AG04449 (cell line): ENCODE measurements at regions not wholly inside any gene's neighbourhood (a gene's known extent, or its start where the extent isn't known, plus 50 kb on each side); places are given as distances from the start of the nearest gene placed in this dataset.

Experiments used
- CTCF ChIA-PET: fragments of 350-600 bp; formaldehyde crosslinking; extraction: SDS; loops from one replicate; lab custom pipeline; 2021; ENCODE audit warnings: antibody characterized with exemption; lab: Yijun Ruan, JAX
- POLR2A ChIA-PET: fragments of 400-600, 350-600 bp; formaldehyde crosslinking; extraction: SDS; loops from one replicate; lab custom pipeline; 2020; ENCODE audit warnings: antibody characterized with exemption, inconsistent platforms; lab: Yijun Ruan, JAX
- DNase-seq: peaks from one replicate; pipeline ENCODE4 v3.0.0-alpha.2; 2010; ENCODE audit warnings: low read depth, low spot score
- H3K4me3 ChIP-seq: 2 replicates; pipeline ENCODE4 v1.5.1; 2011; ENCODE audit warnings: low read depth, mild to moderate bottlenecking, control low read depth, low read length
- TF ChIP-seq, protein P1 (sequence below): IDR thresholded peaks from one replicate; pipeline ENCODE4 v1.5.1; 2011; ENCODE audit warnings: mild to moderate bottlenecking, moderate library complexity, low read length, control low read depth, inconsistent platforms; ENCODE audit not compliant: insufficient read depth; ENCODE audit errors: missing control alignments

DNA sequence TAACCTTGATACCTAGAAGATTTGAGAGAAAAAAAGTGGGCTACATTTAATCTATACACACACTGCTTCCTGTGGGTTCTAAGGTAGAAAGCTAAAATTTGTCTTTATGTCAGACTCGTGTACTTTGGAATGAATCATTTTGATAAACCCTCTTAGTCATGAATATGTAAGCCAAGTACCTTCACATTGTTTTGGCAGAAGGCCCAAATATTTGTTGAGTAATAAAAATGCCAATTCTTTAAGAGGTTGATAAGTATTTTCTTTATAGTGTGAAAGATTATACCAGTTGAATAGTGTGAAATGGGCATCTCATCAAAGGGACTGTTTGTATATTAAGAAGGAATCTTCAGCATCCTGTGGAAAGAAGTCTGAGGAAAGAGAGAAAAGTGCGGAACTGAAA is 1464.7 kb upstream of the ZEB2 start:
- CTCF ChIA-PET: no interaction called here
- TF ChIP-seq, protein P1, sequence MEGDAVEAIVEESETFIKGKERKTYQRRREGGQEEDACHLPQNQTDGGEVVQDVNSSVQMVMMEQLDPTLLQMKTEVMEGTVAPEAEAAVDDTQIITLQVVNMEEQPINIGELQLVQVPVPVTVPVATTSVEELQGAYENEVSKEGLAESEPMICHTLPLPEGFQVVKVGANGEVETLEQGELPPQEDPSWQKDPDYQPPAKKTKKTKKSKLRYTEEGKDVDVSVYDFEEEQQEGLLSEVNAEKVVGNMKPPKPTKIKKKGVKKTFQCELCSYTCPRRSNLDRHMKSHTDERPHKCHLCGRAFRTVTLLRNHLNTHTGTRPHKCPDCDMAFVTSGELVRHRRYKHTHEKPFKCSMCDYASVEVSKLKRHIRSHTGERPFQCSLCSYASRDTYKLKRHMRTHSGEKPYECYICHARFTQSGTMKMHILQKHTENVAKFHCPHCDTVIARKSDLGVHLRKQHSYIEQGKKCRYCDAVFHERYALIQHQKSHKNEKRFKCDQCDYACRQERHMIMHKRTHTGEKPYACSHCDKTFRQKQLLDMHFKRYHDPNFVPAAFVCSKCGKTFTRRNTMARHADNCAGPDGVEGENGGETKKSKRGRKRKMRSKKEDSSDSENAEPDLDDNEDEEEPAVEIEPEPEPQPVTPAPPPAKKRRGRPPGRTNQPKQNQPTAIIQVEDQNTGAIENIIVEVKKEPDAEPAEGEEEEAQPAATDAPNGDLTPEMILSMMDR: no peak
- H3K4me3 ChIP-seq: no peak overlapping the region
- no peak for DNase-seq
- POLR2A ChIA-PET: no interaction called here

- TF ChIP-seq, protein P1: no peak
- H3K4me3 ChIP-seq: no peak overlapping the region
- POLR2A ChIA-PET: no interaction called here
- CTCF ChIA-PET: no interaction called here
- no peak for DNase-seq
These were observed 1460.4 kb upstream of the ZEB2 start for GRCh38 chr2:145980318-145980717.

- TF ChIP-seq, protein P1: no peak
- DNase-seq: no peak
These were observed 1455.5 kb upstream of the ZEB2 start for GRCh38 chr2:145975406-145975805.

DNA sequence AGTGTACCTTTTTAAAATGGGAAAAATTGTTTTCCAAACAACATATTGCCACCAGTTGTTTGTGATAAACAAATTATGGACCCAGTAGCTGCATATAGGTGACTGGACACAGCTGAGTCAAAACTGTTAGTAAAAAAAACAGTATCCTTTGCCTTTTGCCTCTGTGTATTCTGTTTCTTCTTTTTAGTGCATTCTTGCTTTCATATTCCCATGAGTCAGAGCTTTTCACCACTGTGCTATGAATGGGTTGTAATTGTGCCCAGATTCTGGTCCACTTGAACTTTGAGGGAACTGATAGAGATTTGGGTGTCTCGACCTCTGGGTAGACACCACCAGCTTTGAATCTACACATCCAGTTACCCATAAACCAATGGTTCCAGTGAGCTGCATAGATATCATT is 1441.9 kb upstream of the ZEB2 start:
- H3K4me3 ChIP-seq: no peak overlapping the region
- POLR2A ChIA-PET: no interaction called here
- DNase-seq: no peak
- TF ChIP-seq, protein P1: no peak
- CTCF ChIA-PET: no interaction called here

More at GRCh38 chr2:145975406-145975805, 1455.5 kb upstream of the ZEB2 start:
- no peak overlapping the region for H3K4me3 ChIP-seq
- ChIA-PET CTCF (no interaction called here), POLR2A (no interaction called here)

DNA sequence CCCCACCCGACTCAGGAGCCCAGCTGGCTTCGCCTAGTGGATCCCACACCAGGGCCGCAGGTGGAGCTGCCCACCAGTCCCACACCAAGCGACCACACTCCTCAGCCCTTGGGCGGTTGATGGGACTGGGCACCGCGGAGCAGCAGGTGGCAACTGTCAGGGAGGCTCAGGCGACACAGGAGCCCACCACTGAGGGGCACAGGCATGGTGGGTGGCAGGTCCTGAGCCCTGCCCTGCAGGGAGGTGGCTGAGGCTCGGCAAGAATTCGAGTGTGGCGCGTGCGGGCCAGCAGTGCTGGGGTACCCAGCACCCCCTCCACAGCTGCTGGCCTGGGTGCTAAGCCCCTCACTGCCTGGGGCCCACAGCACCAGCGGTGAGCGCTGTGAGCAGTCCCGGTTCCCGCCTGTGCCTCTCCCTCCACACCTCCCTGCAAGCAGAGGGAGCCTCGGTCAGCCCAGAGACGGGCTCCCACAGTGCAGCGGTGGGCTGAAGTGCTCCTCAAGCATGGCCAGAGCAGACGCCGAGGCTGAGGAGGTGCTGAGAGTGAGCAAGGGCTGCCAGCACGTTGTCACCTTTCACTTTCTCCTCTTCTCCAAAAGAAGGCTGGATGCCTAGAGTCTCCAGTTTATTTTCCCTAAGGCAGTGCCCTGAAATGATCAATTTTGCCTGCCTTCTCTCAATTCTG is 1440.7 kb upstream of the ZEB2 start:
- ChIA-PET CTCF (no interaction called here), POLR2A (no interaction called here)
- H3K4me3 ChIP-seq: no peak overlapping the region
- TF ChIP-seq, protein P1: no peak
- no peak for DNase-seq

DNA sequence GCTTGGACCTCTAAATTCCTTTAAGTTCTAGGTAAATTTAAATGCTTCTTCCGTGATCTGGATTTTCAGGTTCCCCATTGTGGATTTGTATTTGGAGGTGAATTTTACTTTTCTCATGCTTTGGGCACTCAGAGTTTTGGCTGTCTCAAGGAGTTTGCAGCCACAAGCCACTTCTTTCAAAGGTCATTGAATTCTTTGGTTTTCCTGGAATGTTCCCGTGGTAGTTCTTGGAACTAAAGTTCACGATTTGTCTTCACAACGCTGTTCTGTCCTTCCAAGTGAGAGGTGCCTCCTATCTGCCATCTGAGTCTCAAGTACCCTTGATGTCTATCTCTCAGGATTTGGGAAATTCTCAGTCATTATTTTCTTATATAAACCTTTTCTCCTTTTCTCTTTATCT is 1438.7 kb upstream of the ZEB2 start:
- TF ChIP-seq, protein P1: no peak
- no peak overlapping the region for H3K4me3 ChIP-seq
- no peak for DNase-seq
- ChIA-PET POLR2A (no interaction called here), CTCF (no interaction called here)
